GM19025 (cell line): ENCODE measurements at regions not wholly inside any gene's neighbourhood (a gene's known extent, or its start where the extent isn't known, plus 50 kb on each side); places are given as distances from the start of the nearest gene placed in this dataset.
"Not testable (repeated sequence)": the region's sequence is repeated elsewhere in the genome, so short reads cannot be mapped to it uniquely, and the experiment has no call there.

Experiments
- ATAC-seq: cut with Tn5 transposase; IDR thresholded peaks from one replicate; pipeline ENCODE4 v1.9.1; 2021; ENCODE audit warnings: mild to moderate bottlenecking, low read depth, moderate library complexity; ENCODE audit not compliant: unreplicated experiment

GRCh38 chr1:37157634-37158033 lies 123.3 kb upstream of the GRIK3 start:
- ATAC-seq = no peak

GRCh38 chr1:37158113-37158749 lies 123.9 kb upstream of the GRIK3 start:
- no peak for ATAC-seq

GRCh38 chr1:37159102-37159501 lies 124.8 kb upstream of the GRIK3 start:
- no peak for ATAC-seq

GRCh38 chr1:37161171-37161570 lies 126.9 kb upstream of the GRIK3 start:
- ATAC-seq = no peak

- ATAC-seq = no peak
Observed at GRCh38 chr1:37162059-37162458, 127.7 kb upstream of the GRIK3 start.

- no peak for ATAC-seq
Observed at GRCh38 chr1:37166005-37166404, 131.7 kb upstream of the GRIK3 start.

GRCh38 chr1:37167479-37167878 lies 133.2 kb upstream of the GRIK3 start:
- ATAC-seq = no peak

- no peak for ATAC-seq
Observed at GRCh38 chr1:37169241-37169640, 134.9 kb upstream of the GRIK3 start.

- no peak for ATAC-seq
Observed at GRCh38 chr1:37169743-37170275, 135.5 kb upstream of the GRIK3 start.

- ATAC-seq = no peak
Observed at GRCh38 chr1:37171691-37172090, 137.4 kb upstream of the GRIK3 start.

GRCh38 chr1:37174341-37174740 lies 140.0 kb upstream of the GRIK3 start:
- no peak for ATAC-seq

GRCh38 chr1:37174876-37175275 lies 140.6 kb upstream of the GRIK3 start:
- ATAC-seq = no peak

- no peak for ATAC-seq
Observed at GRCh38 chr1:37175666-37176215, 141.4 kb upstream of the GRIK3 start.

- ATAC-seq = no peak
Observed at GRCh38 chr1:37176269-37176668, 142.0 kb upstream of the GRIK3 start.

GRCh38 chr1:37177230-37177864 lies 143.0 kb upstream of the GRIK3 start:
- ATAC-seq = no peak

- no peak for ATAC-seq
Observed at GRCh38 chr1:37181425-37181824, 147.1 kb upstream of the GRIK3 start.

- no peak for ATAC-seq
Observed at GRCh38 chr1:37184789-37185188, 150.5 kb upstream of the GRIK3 start.

GRCh38 chr1:37186246-37186756 lies 152.0 kb upstream of the GRIK3 start:
- ATAC-seq = no peak

GRCh38 chr1:37189111-37189510 lies 154.8 kb upstream of the GRIK3 start:
- no peak for ATAC-seq

- ATAC-seq = no peak
Observed at GRCh38 chr1:37197411-37197810, 163.1 kb upstream of the GRIK3 start.

GRCh38 chr1:37214305-37214704 lies 180.0 kb upstream of the GRIK3 start:
- ATAC-seq = not testable (repeated sequence)

GRCh38 chr1:37233606-37234005 lies 199.3 kb upstream of the GRIK3 start:
- ATAC-seq = no peak
